Mesothelial cell of epicardium (in vitro differentiated cells): ENCODE measurements at regions not wholly inside any gene's neighbourhood (a gene's known extent, or its start where the extent isn't known, plus 50 kb on each side); places are given as distances from the start of the nearest gene placed in this dataset.

ENCODE experiments used
- DNase-seq, 2 experiments: peaks; one replicate each; pipeline ENCODE4 v3.0.0; 2021; ENCODE audit warnings: low spot score in 2 of 2; ENCODE audit not compliant: unreplicated experiment in 2 of 2
- H3K27ac Mint-ChIP-seq: 2 replicates; pipeline ENCODE4 v1.8.0; 2021; ENCODE audit warnings: mixed read lengths
- H3K27me3 Mint-ChIP-seq: 2 replicates; pipeline ENCODE4 v1.8.0; 2021; ENCODE audit warnings: low read depth, mixed read lengths
- H3K36me3 Mint-ChIP-seq: 2 replicates; pipeline ENCODE4 v1.8.0; 2021; ENCODE audit warnings: mixed read lengths
- H3K4me1 Mint-ChIP-seq: 2 replicates; pipeline ENCODE4 v1.8.0; 2021; ENCODE audit warnings: mixed read lengths
- H3K4me3 Mint-ChIP-seq: 2 replicates; pipeline ENCODE4 v1.8.0; 2021; ENCODE audit warnings: mild to moderate bottlenecking, moderate library complexity, mixed read lengths
- H3K9me3 Mint-ChIP-seq: 2 replicates; pipeline ENCODE4 v1.8.0; 2021; ENCODE audit warnings: mixed read lengths
- CTCF ChIP-seq: fragments of 200-600 bp; sonication (generic); IDR thresholded peaks from one replicate; pipeline ENCODE4 v1.5.0; 2021; ENCODE audit warnings: antibody characterized with exemption; ENCODE audit not compliant: unreplicated experiment

GRCh38 chr4:12244973-12245372 lies 816.3 kb upstream of the HS3ST1 start:
- no peak overlapping the region for H3K4me3 Mint-ChIP-seq

GRCh38 chr4:12242354-12242753 lies 813.7 kb upstream of the HS3ST1 start:
- Mint-ChIP-seq H3K4me1 (peaks cover 3% of the 10 kb centered on the region), H3K9me3 (no peaks in the 10 kb centered on the region), H3K27ac (no peak overlapping the region), H3K27me3 (peaks cover 5% of the 10 kb centered on the region), H3K36me3 (no peaks in the 10 kb centered on the region), H3K4me3 (no peak overlapping the region)
- TF ChIP-seq CTCF: no peak
- no peak for DNase-seq

More at GRCh38 chr4:12244973-12245372, 816.3 kb upstream of the HS3ST1 start:
- peaks cover 3% of the 10 kb centered on the region for H3K4me1 Mint-ChIP-seq
- no peaks in the 10 kb centered on the region for H3K9me3 Mint-ChIP-seq
- H3K27me3 Mint-ChIP-seq: peaks cover 5% of the 10 kb centered on the region
- no peak overlapping the region for H3K27ac Mint-ChIP-seq
- H3K36me3 Mint-ChIP-seq: no peaks in the 10 kb centered on the region
- no peak for TF ChIP-seq CTCF
- DNase-seq: no peak

GRCh38 chr4:12239897-12240636 lies 811.4 kb upstream of the HS3ST1 start:
- Mint-ChIP-seq H3K27me3 (peaks cover 5% of the 10 kb centered on the region), H3K36me3 (no peaks in the 10 kb centered on the region), H3K4me3 (no peak overlapping the region), H3K4me1 (peaks cover 3% of the 10 kb centered on the region), H3K27ac (no peak overlapping the region), H3K9me3 (no peaks in the 10 kb centered on the region)
- TF ChIP-seq CTCF: no peak
- no peak for DNase-seq

GRCh38 chr4:12231098-12231497 lies 802.4 kb upstream of the HS3ST1 start:
- Mint-ChIP-seq H3K27me3 (no peaks in the 10 kb centered on the region), H3K27ac (no peak overlapping the region)
- TF ChIP-seq CTCF: no peak

GRCh38 chr4:12221031-12221430 lies 792.3 kb upstream of the HS3ST1 start:
- H3K4me3 Mint-ChIP-seq: no peak overlapping the region
- DNase-seq: no peak
- no peak overlapping the region for H3K27ac Mint-ChIP-seq
- no peaks in the 10 kb centered on the region for H3K36me3 Mint-ChIP-seq
- no peaks in the 10 kb centered on the region for H3K9me3 Mint-ChIP-seq
- no peaks in the 10 kb centered on the region for H3K27me3 Mint-ChIP-seq
- TF ChIP-seq CTCF: no peak
- no peaks in the 10 kb centered on the region for H3K4me1 Mint-ChIP-seq

More at GRCh38 chr4:12231098-12231497, 802.4 kb upstream of the HS3ST1 start:
- Mint-ChIP-seq H3K4me3 (no peak overlapping the region), H3K9me3 (peaks cover 4% of the 10 kb centered on the region), H3K36me3 (no peaks in the 10 kb centered on the region), H3K4me1 (no peaks in the 10 kb centered on the region)
- DNase-seq: no peak
